IPS-15b (cell line): ENCODE measurements at regions not wholly inside any gene's neighbourhood (a gene's known extent, or its start where the extent isn't known, plus 50 kb on each side); places are given as distances from the start of the nearest gene placed in this dataset.

Experiments used
- H3K27me3 ChIP-seq: one replicate; pipeline ENCODE4 v1.6.1; 2013; ENCODE audit warnings: low read length; ENCODE audit not compliant: control insufficient read depth, insufficient read depth
- H3K36me3 ChIP-seq: one replicate; pipeline ENCODE4 v1.6.1; 2013; ENCODE audit warnings: low read length; ENCODE audit not compliant: control insufficient read depth, insufficient read depth
- H3K4me1 ChIP-seq: one replicate; pipeline ENCODE4 v1.6.1; 2013; ENCODE audit warnings: mild to moderate bottlenecking, low read length; ENCODE audit not compliant: control insufficient read depth, insufficient read depth
- H3K4me3 ChIP-seq: one replicate; pipeline ENCODE4 v1.5.1; 2013; ENCODE audit warnings: low read depth, low read length
- H3K9ac ChIP-seq: one replicate; pipeline ENCODE4 v1.6.1; 2013; ENCODE audit warnings: low read depth, mild to moderate bottlenecking, low read length
- H3K9me3 ChIP-seq: one replicate; pipeline ENCODE4 v1.6.1; 2013; ENCODE audit warnings: mild to moderate bottlenecking, low read length; ENCODE audit not compliant: control insufficient read depth, insufficient read depth

GRCh38 chr3:145182196-145182911 lies 978.6 kb downstream of the PLOD2 start:
- no peaks in the 10 kb centered on the region for H3K9me3 ChIP-seq
- no peaks in the 10 kb centered on the region for H3K27me3 ChIP-seq
- H3K4me3 ChIP-seq, result no peak overlapping the region
- no peaks in the 10 kb centered on the region for H3K36me3 ChIP-seq
- peaks cover 12% of the 10 kb centered on the region for H3K4me1 ChIP-seq
- H3K9ac ChIP-seq, result no peak overlapping the region

GRCh38 chr3:145183261-145183660 lies 977.7 kb downstream of the PLOD2 start:
- H3K9ac ChIP-seq, result no peak overlapping the region
- no peak overlapping the region for H3K4me3 ChIP-seq
- H3K9me3 ChIP-seq, result no peaks in the 10 kb centered on the region
- H3K27me3 ChIP-seq, result no peaks in the 10 kb centered on the region
- no peaks in the 10 kb centered on the region for H3K36me3 ChIP-seq
- peaks cover 12% of the 10 kb centered on the region for H3K4me1 ChIP-seq

- Histone ChIP-seq H3K27me3 (no peaks in the 10 kb centered on the region), H3K4me3 (no peak overlapping the region), H3K9me3 (no peaks in the 10 kb centered on the region)
Observed at GRCh38 chr3:145188079-145188770, 972.8 kb downstream of the PLOD2 start.

GRCh38 chr3:145190138-145190537 lies 970.8 kb downstream of the PLOD2 start:
- no peaks in the 10 kb centered on the region for H3K27me3 ChIP-seq
- no peaks in the 10 kb centered on the region for H3K9me3 ChIP-seq
- H3K9ac ChIP-seq, result no peak overlapping the region
- H3K36me3 ChIP-seq, result no peaks in the 10 kb centered on the region
- H3K4me3 ChIP-seq, result no peak overlapping the region
- no peaks in the 10 kb centered on the region for H3K4me1 ChIP-seq

More at GRCh38 chr3:145188079-145188770, 972.8 kb downstream of the PLOD2 start:
- H3K9ac ChIP-seq, result no peak overlapping the region
- no peaks in the 10 kb centered on the region for H3K36me3 ChIP-seq
- H3K4me1 ChIP-seq, result no peaks in the 10 kb centered on the region

GRCh38 chr3:145190761-145191160 lies 970.2 kb downstream of the PLOD2 start:
- no peaks in the 10 kb centered on the region for H3K27me3 ChIP-seq
- no peaks in the 10 kb centered on the region for H3K9me3 ChIP-seq
- H3K36me3 ChIP-seq, result no peaks in the 10 kb centered on the region
- no peaks in the 10 kb centered on the region for H3K4me1 ChIP-seq
- H3K9ac ChIP-seq, result no peak overlapping the region
- H3K4me3 ChIP-seq, result no peak overlapping the region

GRCh38 chr3:145191543-145191942 lies 969.4 kb downstream of the PLOD2 start:
- no peaks in the 10 kb centered on the region for H3K9me3 ChIP-seq
- no peaks in the 10 kb centered on the region for H3K4me1 ChIP-seq
- H3K36me3 ChIP-seq, result no peaks in the 10 kb centered on the region

GRCh38 chr3:145197051-145197820 lies 963.7 kb downstream of the PLOD2 start:
- no peaks in the 10 kb centered on the region for H3K4me1 ChIP-seq
- no peaks in the 10 kb centered on the region for H3K27me3 ChIP-seq
- no peaks in the 10 kb centered on the region for H3K9me3 ChIP-seq
- no peaks in the 10 kb centered on the region for H3K36me3 ChIP-seq
- H3K4me3 ChIP-seq, result no peak overlapping the region
- no peak overlapping the region for H3K9ac ChIP-seq

More at GRCh38 chr3:145191543-145191942, 969.4 kb downstream of the PLOD2 start:
- Histone ChIP-seq H3K9ac (no peak overlapping the region), H3K27me3 (no peaks in the 10 kb centered on the region), H3K4me3 (no peak overlapping the region)

GRCh38 chr3:145197821-145198220 lies 963.2 kb downstream of the PLOD2 start:
- Histone ChIP-seq H3K27me3 (no peaks in the 10 kb centered on the region), H3K9me3 (no peaks in the 10 kb centered on the region), H3K9ac (no peak overlapping the region), H3K4me1 (no peaks in the 10 kb centered on the region), H3K36me3 (no peaks in the 10 kb centered on the region), H3K4me3 (no peak overlapping the region)

- Histone ChIP-seq H3K9ac (no peak overlapping the region), H3K27me3 (no peaks in the 10 kb centered on the region), H3K4me3 (no peak overlapping the region), H3K36me3 (no peaks in the 10 kb centered on the region), H3K4me1 (no peaks in the 10 kb centered on the region), H3K9me3 (no peaks in the 10 kb centered on the region)
Observed at GRCh38 chr3:145209561-145209960, 951.4 kb downstream of the PLOD2 start.

- H3K27me3 ChIP-seq, result no peaks in the 10 kb centered on the region
- H3K4me1 ChIP-seq, result no peaks in the 10 kb centered on the region
- H3K9me3 ChIP-seq, result no peaks in the 10 kb centered on the region
- H3K9ac ChIP-seq, result no peak overlapping the region
- H3K4me3 ChIP-seq, result no peak overlapping the region
- H3K36me3 ChIP-seq, result no peaks in the 10 kb centered on the region
Observed at GRCh38 chr3:145219355-145220235, 941.4 kb downstream of the PLOD2 start.

GRCh38 chr3:145224886-145225285 lies 936.1 kb downstream of the PLOD2 start:
- Histone ChIP-seq H3K9ac (no peak overlapping the region), H3K4me1 (no peaks in the 10 kb centered on the region), H3K9me3 (no peaks in the 10 kb centered on the region), H3K36me3 (no peaks in the 10 kb centered on the region), H3K27me3 (no peaks in the 10 kb centered on the region), H3K4me3 (no peak overlapping the region)
